Activated T-cell treated with anti-CD3 and anti-CD28 coated beads, Interleukin-2, amount 50 U/mL, for 72 hours (primary cell): ENCODE measurements at regions not wholly inside any gene's neighbourhood (a gene's known extent, or its start where the extent isn't known, plus 50 kb on each side); places are given as distances from the start of the nearest gene placed in this dataset.
A peak's percentile ranks its signal among the peaks of the same experiment; 100 is the strongest.

Experiments
- ATAC-seq, 2 donors: fragments of 150-1000 bp; cut with Tn5 transposase; replicated peaks in 1 of 2; 2 replicates each; pipeline ENCODE4 v1.10.0; 2021; ENCODE audit warnings: moderate library complexity in 2 of 2, mild to moderate bottlenecking in 1 of 2
- DNase-seq, 2 donors: peaks; one replicate each; pipeline ENCODE4 v3.0.0; 2021 to 2022; ENCODE audit warnings: mixed read lengths in 1 of 2
- H3K27ac Mint-ChIP-seq: one replicate; pipeline ENCODE4 v1.8.0; 2022; ENCODE audit warnings: mild to moderate bottlenecking, moderate library complexity, mixed read lengths
- H3K27me3 Mint-ChIP-seq: one replicate; pipeline ENCODE4 v1.8.0; 2022; ENCODE audit warnings: low read depth, mixed read lengths
- H3K36me3 Mint-ChIP-seq, 2 donors: one replicate each; pipeline ENCODE4 v1.8.0; 2022; ENCODE audit warnings: mixed read lengths in 2 of 2, mild to moderate bottlenecking in 1 of 2; ENCODE audit not compliant: insufficient read depth in 2 of 2
- H3K4me1 Mint-ChIP-seq: one replicate; pipeline ENCODE4 v1.8.0; 2022; ENCODE audit warnings: low read depth, mixed read lengths
- H3K4me3 Mint-ChIP-seq, 2 donors: one replicate each; pipeline ENCODE4 v1.8.0; 2022; ENCODE audit warnings: mild to moderate bottlenecking in 2 of 2, mixed read lengths in 2 of 2, moderate library complexity in 2 of 2
- H3K9me3 Mint-ChIP-seq, 2 donors: one replicate each; pipeline ENCODE4 v1.8.0; 2022; ENCODE audit warnings: mixed read lengths in 2 of 2

GRCh38 chr4:163895378-163896005 lies 401.0 kb downstream of the TMA16 start:
- Mint-ChIP-seq H3K4me1 (no peaks in the 10 kb centered on the region), H3K4me3 (no peak overlapping the region), H3K27me3 (no peaks in the 10 kb centered on the region), H3K36me3 (no peaks in the 10 kb centered on the region), H3K9me3 (peaks cover 0 to 11% of the 10 kb centered on the region in 2 donors), H3K27ac (no peak overlapping the region)
- ATAC-seq (peak in 1 of 2 donors; percentile 23), DNase-seq (no peak)

DNA sequence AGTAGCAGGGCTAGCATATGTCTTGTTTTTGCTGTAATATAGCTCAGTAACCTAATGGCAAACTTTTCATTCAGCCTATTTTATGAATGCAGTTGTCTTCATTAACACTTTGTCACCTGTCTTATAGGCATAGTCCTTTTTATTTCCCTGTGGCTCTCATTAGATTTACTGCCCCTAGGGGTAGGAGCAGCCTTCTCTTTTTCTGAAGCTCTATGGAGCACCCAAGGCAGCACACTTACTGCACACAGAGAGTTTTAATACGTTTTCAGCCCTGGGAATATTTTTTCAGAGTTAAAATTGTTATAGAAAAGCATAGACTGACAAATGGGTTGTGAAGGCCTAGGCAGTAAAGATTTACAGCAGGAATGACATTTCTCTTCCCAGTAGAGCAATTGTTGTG lies 406.8 kb downstream of the TMA16 start:
- H3K9me3 Mint-ChIP-seq, result peaks cover 0 to 11% of the 10 kb centered on the region in 2 donors

DNA sequence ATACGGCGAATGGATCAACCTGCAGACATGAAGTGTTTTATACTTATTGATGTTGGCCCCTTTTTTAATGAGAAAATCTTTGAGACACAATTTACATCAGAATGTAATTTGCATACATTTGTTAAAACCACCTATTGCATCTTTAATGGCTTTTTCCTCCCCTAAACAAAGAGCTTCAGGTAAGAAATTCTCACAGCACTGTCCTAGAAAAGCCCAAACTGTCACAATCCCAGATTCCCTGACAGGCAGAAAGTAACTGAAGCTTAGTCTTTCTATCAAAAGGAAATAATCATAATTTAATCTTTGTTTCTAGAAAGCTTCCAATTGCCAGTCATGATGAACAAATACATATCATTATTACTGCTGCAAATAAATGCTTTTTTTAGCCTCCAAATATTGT lies 407.9 kb downstream of the TMA16 start:
- ATAC-seq (no peak), DNase-seq (no peak)
- Mint-ChIP-seq H3K36me3 (no peaks in the 10 kb centered on the region), H3K4me3 (no peak overlapping the region), H3K9me3 (peaks cover 0 to 2% of the 10 kb centered on the region in 2 donors), H3K27ac (no peak overlapping the region), H3K4me1 (no peaks in the 10 kb centered on the region), H3K27me3 (no peaks in the 10 kb centered on the region)

More for the DNA sequence above, 406.8 kb downstream of the TMA16 start:
- Mint-ChIP-seq H3K27me3 (no peaks in the 10 kb centered on the region), H3K4me3 (no peak overlapping the region), H3K27ac (no peak overlapping the region), H3K36me3 (no peaks in the 10 kb centered on the region), H3K4me1 (no peaks in the 10 kb centered on the region)
- ATAC-seq, result no peak
- DNase-seq, result no peak

- H3K27ac Mint-ChIP-seq, result no peak overlapping the region
- H3K4me1 Mint-ChIP-seq, result no peaks in the 10 kb centered on the region
- H3K4me3 Mint-ChIP-seq, result no peak overlapping the region
- H3K27me3 Mint-ChIP-seq, result no peaks in the 10 kb centered on the region
- H3K36me3 Mint-ChIP-seq, result no peaks in the 10 kb centered on the region
- ATAC-seq, result no peak
- no peak for DNase-seq
- H3K9me3 Mint-ChIP-seq, result peaks cover 0 to 1% of the 10 kb centered on the region in 2 donors
Measured at GRCh38 chr4:163911891-163912290, 417.4 kb downstream of the TMA16 start.

- Mint-ChIP-seq H3K4me3 (no peak overlapping the region), H3K36me3 (no peaks in the 10 kb centered on the region), H3K27me3 (no peaks in the 10 kb centered on the region), H3K4me1 (no peaks in the 10 kb centered on the region), H3K27ac (no peak overlapping the region), H3K9me3 (no peaks in the 10 kb centered on the region)
- no peak for DNase-seq
- no peak for ATAC-seq
Measured at GRCh38 chr4:163913571-163913970, 419.1 kb downstream of the TMA16 start.

DNA sequence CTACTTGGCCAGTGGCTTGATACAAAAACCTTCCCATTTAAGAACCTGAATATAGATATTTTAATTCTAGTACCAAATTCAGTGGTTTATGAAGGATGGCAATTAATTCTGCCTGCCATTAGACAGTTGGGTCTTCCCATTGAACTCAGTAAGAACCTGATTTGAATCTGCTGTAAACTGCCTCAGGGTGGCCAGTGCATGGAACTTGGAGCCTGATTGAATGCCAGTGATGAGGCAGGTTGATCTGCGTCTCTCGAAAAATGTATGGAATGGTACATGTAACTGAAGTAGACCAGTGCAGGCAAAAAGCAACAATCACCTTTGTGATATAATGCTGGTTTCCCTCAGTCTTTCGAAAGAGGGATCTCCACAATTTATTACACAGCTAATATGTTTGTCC lies 421.4 kb downstream of the TMA16 start:
- H3K36me3 Mint-ChIP-seq, result no peaks in the 10 kb centered on the region
- no peaks in the 10 kb centered on the region for H3K27me3 Mint-ChIP-seq
- H3K9me3 Mint-ChIP-seq, result no peaks in the 10 kb centered on the region
- no peaks in the 10 kb centered on the region for H3K4me1 Mint-ChIP-seq
- DNase-seq (no peak), ATAC-seq (no peak)
- H3K4me3 Mint-ChIP-seq, result no peak overlapping the region
- no peak overlapping the region for H3K27ac Mint-ChIP-seq

DNA sequence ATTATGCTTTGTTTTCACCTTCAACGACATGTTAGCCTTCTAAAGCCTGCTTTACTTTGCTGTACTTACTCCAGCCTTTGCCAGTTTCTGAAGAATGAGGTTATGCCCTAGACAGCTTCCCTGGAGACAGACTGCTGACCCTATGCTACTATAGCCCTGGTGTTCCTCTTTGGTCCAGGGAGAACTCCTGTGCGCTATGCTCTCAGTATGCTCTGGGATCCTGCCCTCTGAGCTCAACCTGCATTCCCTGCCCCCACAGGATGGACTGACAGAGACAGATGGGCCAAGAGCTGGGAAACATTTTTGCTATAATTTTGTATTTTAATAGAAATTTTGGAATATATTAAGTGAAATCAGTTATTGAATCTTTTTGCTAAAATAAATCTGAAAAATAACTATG lies 425.9 kb downstream of the TMA16 start:
- Mint-ChIP-seq H3K4me1 (no peaks in the 10 kb centered on the region), H3K4me3 (no peak overlapping the region), H3K36me3 (no peaks in the 10 kb centered on the region), H3K9me3 (peaks cover 0 to 1% of the 10 kb centered on the region in 2 donors), H3K27me3 (no peaks in the 10 kb centered on the region), H3K27ac (no peak overlapping the region)
- DNase-seq (no peak), ATAC-seq (no peak)

GRCh38 chr4:163922302-163922701 lies 427.8 kb downstream of the TMA16 start:
- no peaks in the 10 kb centered on the region for H3K36me3 Mint-ChIP-seq
- no peak for DNase-seq
- no peaks in the 10 kb centered on the region for H3K4me1 Mint-ChIP-seq
- H3K9me3 Mint-ChIP-seq, result peaks cover 0 to 1% of the 10 kb centered on the region in 2 donors
- no peak overlapping the region for H3K4me3 Mint-ChIP-seq
- H3K27me3 Mint-ChIP-seq, result no peaks in the 10 kb centered on the region
- ATAC-seq, result no peak
- H3K27ac Mint-ChIP-seq, result no peak overlapping the region

GRCh38 chr4:163923092-163923491 lies 428.6 kb downstream of the TMA16 start:
- ATAC-seq, result no peak
- H3K4me1 Mint-ChIP-seq, result no peaks in the 10 kb centered on the region

GRCh38 chr4:163930086-163930485 lies 435.6 kb downstream of the TMA16 start:
- no peaks in the 10 kb centered on the region for H3K36me3 Mint-ChIP-seq
- DNase-seq (no peak), ATAC-seq (no peak)
- no peaks in the 10 kb centered on the region for H3K27me3 Mint-ChIP-seq
- H3K27ac Mint-ChIP-seq, result no peak overlapping the region
- no peaks in the 10 kb centered on the region for H3K4me1 Mint-ChIP-seq
- no peak overlapping the region for H3K4me3 Mint-ChIP-seq
- H3K9me3 Mint-ChIP-seq, result peaks cover 0 to 4% of the 10 kb centered on the region in 2 donors

More at GRCh38 chr4:163923092-163923491, 428.6 kb downstream of the TMA16 start:
- Mint-ChIP-seq H3K9me3 (peaks cover 0 to 1% of the 10 kb centered on the region in 2 donors), H3K4me3 (no peak overlapping the region), H3K27me3 (no peaks in the 10 kb centered on the region), H3K36me3 (no peaks in the 10 kb centered on the region), H3K27ac (no peak overlapping the region)
- no peak for DNase-seq

- Mint-ChIP-seq H3K9me3 (peaks cover 0 to 4% of the 10 kb centered on the region in 2 donors), H3K4me3 (no peak overlapping the region), H3K27ac (no peak overlapping the region), H3K27me3 (no peaks in the 10 kb centered on the region), H3K4me1 (no peaks in the 10 kb centered on the region), H3K36me3 (no peaks in the 10 kb centered on the region)
- no peak for ATAC-seq
- DNase-seq, result no peak
Measured at GRCh38 chr4:163932504-163932903, 438.0 kb downstream of the TMA16 start.

- Mint-ChIP-seq H3K36me3 (no peaks in the 10 kb centered on the region), H3K4me3 (no peak overlapping the region), H3K27ac (no peak overlapping the region), H3K27me3 (no peaks in the 10 kb centered on the region), H3K4me1 (no peaks in the 10 kb centered on the region), H3K9me3 (peaks cover 0 to 6% of the 10 kb centered on the region in 2 donors)
- ATAC-seq (no peak), DNase-seq (no peak)
Measured at GRCh38 chr4:163939597-163939996, 445.1 kb downstream of the TMA16 start.

DNA sequence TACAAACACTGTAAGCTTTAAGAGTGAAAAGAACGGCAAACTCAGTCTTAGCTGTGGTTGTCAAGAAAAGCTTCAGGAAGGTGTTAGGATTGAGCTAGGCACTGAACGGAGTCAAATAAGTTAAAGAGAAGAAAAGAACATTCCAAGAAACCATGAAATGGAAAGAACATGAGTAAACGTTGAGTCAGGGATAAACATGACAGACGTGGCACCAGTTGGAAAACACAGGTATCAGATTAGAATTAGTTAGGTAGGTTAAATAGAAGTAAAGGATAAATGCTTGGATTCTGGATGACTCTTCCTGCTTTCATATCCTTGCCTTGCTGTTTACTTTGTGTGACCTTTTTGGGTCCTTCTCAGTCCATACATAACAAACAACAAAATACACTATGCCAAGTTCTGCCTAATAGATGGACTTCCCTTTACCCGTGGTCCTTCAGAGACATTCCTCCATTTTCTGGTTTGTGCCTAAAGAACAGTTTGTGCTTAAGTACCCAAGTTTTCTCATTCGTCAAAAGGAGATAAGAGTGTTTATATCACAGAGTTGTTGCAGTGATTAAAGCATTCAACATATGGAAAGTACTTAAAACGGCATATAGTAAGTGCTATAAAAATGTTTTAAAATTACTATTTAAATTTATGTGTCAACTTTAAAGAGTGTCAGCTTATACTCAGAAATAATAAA lies 446.9 kb downstream of the TMA16 start:
- Mint-ChIP-seq H3K4me3 (no peak overlapping the region), H3K27ac (no peak overlapping the region), H3K9me3 (peaks cover 0 to 4% of the 10 kb centered on the region in 2 donors), H3K36me3 (no peaks in the 10 kb centered on the region), H3K4me1 (no peaks in the 10 kb centered on the region), H3K27me3 (no peaks in the 10 kb centered on the region)
- DNase-seq (no peak), ATAC-seq (no peak)
